ENCODE measurements at regions not wholly inside any gene's neighbourhood (a gene's known extent, or its start where the extent isn't known, plus 50 kb on each side); places are given as distances from the start of the nearest gene placed in this dataset.

GRCh38 chrX:45524805-45525204 is 324.1 kb upstream of the DIPK2B start:
- H3K9ac ChIP-seq (ENCODE audit: control insufficient read depth, extremely low read depth, insufficient read depth, low read length), result no peak overlapping the region
- no peak overlapping the region for H3K4me3 ChIP-seq (ENCODE audit: control insufficient read depth in 2 of 3, extremely low read depth in 1 of 3, insufficient read depth in 2 of 3, low read depth in 1 of 3, low read length in 3 of 3)
- no peaks in the 10 kb centered on the region for H3K9me3 ChIP-seq (ENCODE audit: control insufficient read depth, low read depth, low read length)
- H3K27me3 ChIP-seq (ENCODE audit: control insufficient read depth, extremely low read depth, insufficient read depth, low read length), result peaks cover 4% of the 10 kb centered on the region
- dilution Hi-C loops (cut with MboI; ENCODE audit: extremely low pct_ligation_motif_present, low sequenced_read_pairs), result no loop called here
- peaks cover 6% of the 10 kb centered on the region for H3K4me1 ChIP-seq (ENCODE audit: control insufficient read depth, extremely low read depth, insufficient read depth, low read length)
- H3K9me1 ChIP-seq (ENCODE audit: control insufficient read depth, extremely low read depth, insufficient read depth, low read length), result no peaks in the 10 kb centered on the region
- H3K79me2 ChIP-seq (ENCODE audit: control insufficient read depth, insufficient read depth, low read length), result no peaks in the 10 kb centered on the region
- no peak overlapping the region for H2AFZ ChIP-seq (ENCODE audit: control insufficient read depth, low read length)
- TF ChIP-seq CTCF (optimal IDR thresholded peaks at IDR 0.05 in 1 of 3, IDR thresholded peaks at IDR 0.05 in 1 of 3, conservative IDR thresholded peaks at IDR 0.05 in 1 of 3; ENCODE audit: extremely low read depth in 1 of 3, insufficient read depth in 2 of 3, low read length in 3 of 3), result no peak
- no peak for TF ChIP-seq EZH2 (IDR thresholded peaks at IDR 0.05; ENCODE audit: low read length)
- peaks cover 0 to 3% of the 10 kb centered on the region in 2 experiments for H3K36me3 ChIP-seq (ENCODE audit: control insufficient read depth in 2 of 2, extremely low read depth in 1 of 2, insufficient read depth in 2 of 2, low read length in 2 of 2)
- H3K27ac ChIP-seq (ENCODE audit: control insufficient read depth, insufficient read depth, low read length), result no peak overlapping the region
- DNase-seq (ENCODE audit: low read depth, low spot score) (no peak), FAIRE-seq (no peak)
- H3K4me2 ChIP-seq (ENCODE audit: control insufficient read depth, extremely low read depth, insufficient read depth, low read depth, low read length), result no peak overlapping the region
- H4K20me1 ChIP-seq (ENCODE audit: control insufficient read depth, extremely low read depth, insufficient read depth, low read length), result no peaks in the 10 kb centered on the region

DNA sequence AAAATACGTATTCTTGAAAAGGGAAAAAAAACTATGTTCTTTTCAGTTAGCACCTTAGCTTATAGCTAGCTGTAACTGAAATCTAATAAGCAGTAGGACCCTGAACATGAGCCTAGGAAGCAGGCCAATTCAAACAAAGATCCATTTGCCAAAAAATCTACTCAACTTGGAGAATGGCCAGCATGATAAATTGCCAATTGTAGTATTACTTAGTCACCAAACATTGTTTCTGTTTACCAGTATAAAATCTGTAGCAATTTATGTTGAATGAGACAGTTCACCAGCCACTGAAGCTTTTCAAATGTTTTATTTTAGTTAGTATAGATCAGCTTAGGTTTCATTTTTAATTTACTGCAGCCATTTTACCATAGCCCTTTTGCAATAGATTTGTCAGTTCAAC is 323.6 kb upstream of the DIPK2B start:
- Histone ChIP-seq H3K79me2 (ENCODE audit: control insufficient read depth, insufficient read depth, low read length) (no peaks in the 10 kb centered on the region), H4K20me1 (ENCODE audit: control insufficient read depth, extremely low read depth, insufficient read depth, low read length) (no peaks in the 10 kb centered on the region), H3K4me3 (ENCODE audit: control insufficient read depth in 2 of 3, extremely low read depth in 1 of 3, insufficient read depth in 2 of 3, low read depth in 1 of 3, low read length in 3 of 3) (no peak overlapping the region), H2AFZ (ENCODE audit: control insufficient read depth, low read length) (no peak overlapping the region), H3K27ac (ENCODE audit: control insufficient read depth, insufficient read depth, low read length) (no peak overlapping the region), H3K36me3 (ENCODE audit: control insufficient read depth in 2 of 2, extremely low read depth in 1 of 2, insufficient read depth in 2 of 2, low read length in 2 of 2) (peaks cover 0 to 3% of the 10 kb centered on the region in 2 experiments), H3K9me1 (ENCODE audit: control insufficient read depth, extremely low read depth, insufficient read depth, low read length) (no peaks in the 10 kb centered on the region), H3K4me2 (ENCODE audit: control insufficient read depth, extremely low read depth, insufficient read depth, low read depth, low read length) (no peak overlapping the region), H3K9ac (ENCODE audit: control insufficient read depth, extremely low read depth, insufficient read depth, low read length) (no peak overlapping the region), H3K4me1 (ENCODE audit: control insufficient read depth, extremely low read depth, insufficient read depth, low read length) (peaks cover 6% of the 10 kb centered on the region), H3K9me3 (ENCODE audit: control insufficient read depth, low read depth, low read length) (no peaks in the 10 kb centered on the region), H3K27me3 (ENCODE audit: control insufficient read depth, extremely low read depth, insufficient read depth, low read length) (peaks cover 4% of the 10 kb centered on the region)
- TF ChIP-seq CTCF (optimal IDR thresholded peaks at IDR 0.05 in 1 of 3, IDR thresholded peaks at IDR 0.05 in 1 of 3, conservative IDR thresholded peaks at IDR 0.05 in 1 of 3; ENCODE audit: extremely low read depth in 1 of 3, insufficient read depth in 2 of 3, low read length in 3 of 3) (no peak), EZH2 (IDR thresholded peaks at IDR 0.05; ENCODE audit: low read length) (no peak)
- no peak for DNase-seq (ENCODE audit: low read depth, low spot score)
- dilution Hi-C loops (cut with MboI; ENCODE audit: extremely low pct_ligation_motif_present, low sequenced_read_pairs), result no loop called here
- peak; percentile 72 for FAIRE-seq
